ENCODE measurements at regions not wholly inside any gene's neighbourhood (a gene's known extent, or its start where the extent isn't known, plus 50 kb on each side); places are given as distances from the start of the nearest gene placed in this dataset.

- no peak overlapping the region for H3K4me3 ChIP-seq
- no peaks in the 10 kb centered on the region for H3K36me3 ChIP-seq
- no peaks in the 10 kb centered on the region for H3K27me3 ChIP-seq
- no peak overlapping the region for H3K27ac ChIP-seq
- peaks cover 0 to 30% (median 0%) of the 10 kb centered on the region in 3 donors for H3K4me1 ChIP-seq
- H3K9me3 ChIP-seq, result no peaks in the 10 kb centered on the region
- no peak for ATAC-seq
- no peak for TF ChIP-seq CTCF (IDR thresholded peaks at IDR 0.05)
- WGBS, 2 donors (ENCODE audit: low coverage in 1 of 2), result 51 to 80% methylated on average over 2 to 4 of the region's 6 CpGs
These were observed 190.9 kb downstream of the ICE1 start for GRCh38 chr5:5613261-5613990.

GRCh38 chr5:5612096-5612495, 189.6 kb downstream of the ICE1 start:
- no peak for ATAC-seq
- H3K36me3 ChIP-seq, result no peaks in the 10 kb centered on the region
- 90 to 100% methylated on average over 1 to 2 of the region's 2 CpGs for WGBS, 2 donors (ENCODE audit: low coverage in 1 of 2)

GRCh38 chr5:5609935-5610334, 187.5 kb downstream of the ICE1 start:
- 79 to 95% methylated on average over 4 to 7 of the region's 7 CpGs for WGBS, 2 donors (ENCODE audit: low coverage in 1 of 2)
- Histone ChIP-seq H3K27me3 (no peaks in the 10 kb centered on the region), H3K9me3 (no peaks in the 10 kb centered on the region), H3K36me3 (no peaks in the 10 kb centered on the region), H3K4me1 (peaks cover 0 to 2% (median 0%) of the 10 kb centered on the region in 3 donors), H3K27ac (no peak overlapping the region), H3K4me3 (no peak overlapping the region)
- ATAC-seq, result no peak
- TF ChIP-seq POLR2AphosphoS5 (IDR thresholded peaks at IDR 0.05) (no peak), CTCF (IDR thresholded peaks at IDR 0.05) (no peak)

More at GRCh38 chr5:5612096-5612495, 189.6 kb downstream of the ICE1 start:
- H3K27me3 ChIP-seq, result no peaks in the 10 kb centered on the region
- no peak overlapping the region for H3K27ac ChIP-seq
- peaks cover 0 to 23% (median 0%) of the 10 kb centered on the region in 3 donors for H3K4me1 ChIP-seq
- H3K9me3 ChIP-seq, result no peaks in the 10 kb centered on the region
- no peak for TF ChIP-seq CTCF (IDR thresholded peaks at IDR 0.05)
- no peak for TF ChIP-seq EP300 (IDR thresholded peaks at IDR 0.05)
- no peak for TF ChIP-seq POLR2A (IDR thresholded peaks at IDR 0.05)
- no peak for TF ChIP-seq POLR2AphosphoS5 (IDR thresholded peaks at IDR 0.05)
- H3K4me3 ChIP-seq, result no peak overlapping the region

- TF ChIP-seq CTCF (IDR thresholded peaks at IDR 0.05), result no peak
- TF ChIP-seq POLR2AphosphoS5 (IDR thresholded peaks at IDR 0.05), result no peak
- TF ChIP-seq POLR2A (IDR thresholded peaks at IDR 0.05), result no peak
- H3K36me3 ChIP-seq, result no peaks in the 10 kb centered on the region
- no peaks in the 10 kb centered on the region for H3K27me3 ChIP-seq
- no peaks in the 10 kb centered on the region for H3K9me3 ChIP-seq
- H3K4me3 ChIP-seq, result no peak overlapping the region
- no peak for ATAC-seq
- WGBS, 2 donors (ENCODE audit: low coverage in 1 of 2), result 62 to 89% methylated on average over 4 to 15 of the region's 15 CpGs
- H3K27ac ChIP-seq, result no peak overlapping the region
- no peaks in the 10 kb centered on the region for H3K4me1 ChIP-seq
These were observed 182.8 kb downstream of the ICE1 start for GRCh38 chr5:5605170-5605764.

GRCh38 chr5:5602554-5602953, 180.1 kb downstream of the ICE1 start:
- 86 to 88% methylated on average over 1 of the region's 1 CpG for WGBS, 2 donors (ENCODE audit: low coverage in 1 of 2)
- H3K4me1 ChIP-seq, result no peaks in the 10 kb centered on the region
- no peaks in the 10 kb centered on the region for H3K9me3 ChIP-seq
- no peaks in the 10 kb centered on the region for H3K27me3 ChIP-seq
- no peak overlapping the region for H3K27ac ChIP-seq
- ATAC-seq, result no peak
- TF ChIP-seq CTCF (IDR thresholded peaks at IDR 0.05) (no peak), POLR2A (IDR thresholded peaks at IDR 0.05) (no peak), EP300 (IDR thresholded peaks at IDR 0.05) (no peak), POLR2AphosphoS5 (IDR thresholded peaks at IDR 0.05) (no peak)
- H3K4me3 ChIP-seq, result no peak overlapping the region
- H3K36me3 ChIP-seq, result no peaks in the 10 kb centered on the region

Data from gastroesophageal sphincter (tissue), 4 donors.